ENCODE measurements at regions not wholly inside any gene's neighbourhood (a gene's known extent, or its start where the extent isn't known, plus 50 kb on each side); places are given as distances from the start of the nearest gene placed in this dataset.
A peak's percentile ranks its signal among the peaks of the same experiment; 100 is the strongest.

DNA sequence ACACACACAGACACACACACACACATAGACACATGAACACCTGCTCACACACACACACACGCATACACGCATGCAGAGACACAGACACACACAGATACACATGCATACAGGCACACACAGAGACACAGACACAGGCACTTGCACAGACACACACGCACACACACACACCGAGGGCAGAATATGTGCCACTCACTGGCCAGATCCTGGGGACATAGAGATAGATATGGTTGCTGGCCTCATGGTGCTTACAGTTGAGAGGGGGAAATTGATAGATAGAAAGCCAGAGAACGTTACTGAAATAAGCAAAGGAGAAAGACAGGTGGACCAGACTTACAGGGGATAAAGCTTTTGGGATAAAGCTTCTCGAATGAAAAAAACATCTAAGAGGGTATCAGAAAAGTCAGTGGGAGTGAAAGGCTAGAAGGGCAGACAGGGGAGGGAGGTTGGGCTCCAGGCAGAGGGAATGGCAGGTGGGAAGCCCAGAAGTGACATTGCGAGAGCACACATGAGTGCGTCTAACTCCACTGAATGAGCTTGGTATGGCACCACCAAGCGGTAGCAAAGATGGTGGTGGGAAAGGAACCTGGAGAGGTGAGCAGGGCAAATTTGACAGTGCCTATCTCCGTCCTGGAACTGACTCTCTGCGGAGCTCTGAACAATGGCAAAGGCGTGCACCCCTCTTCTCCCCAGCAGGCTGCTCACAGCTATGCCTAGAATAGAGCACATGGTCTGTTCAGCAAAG, 390.1 kb upstream of the TRIB2 start:
- no peak for DNase-seq

DNA sequence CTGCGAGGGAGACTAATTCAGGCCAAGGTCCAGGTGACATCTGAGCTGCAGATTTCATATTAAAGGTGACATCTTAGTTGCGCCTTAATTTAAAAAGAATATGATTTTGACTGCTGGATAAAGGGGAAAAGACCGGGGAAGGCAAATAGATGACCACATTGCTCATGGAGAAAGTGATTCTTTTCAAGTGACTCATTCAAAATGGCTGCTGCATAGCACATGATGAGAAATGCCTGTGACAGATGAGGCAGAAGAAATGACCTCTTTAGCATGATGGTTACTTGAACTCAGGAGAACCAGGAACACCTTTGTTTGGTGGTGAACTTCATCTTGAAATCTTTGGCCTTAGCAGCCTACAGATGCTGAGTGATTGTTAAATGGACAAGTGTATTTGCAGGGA, 385.8 kb upstream of the TRIB2 start:
- DNase-seq = no peak

DNA sequence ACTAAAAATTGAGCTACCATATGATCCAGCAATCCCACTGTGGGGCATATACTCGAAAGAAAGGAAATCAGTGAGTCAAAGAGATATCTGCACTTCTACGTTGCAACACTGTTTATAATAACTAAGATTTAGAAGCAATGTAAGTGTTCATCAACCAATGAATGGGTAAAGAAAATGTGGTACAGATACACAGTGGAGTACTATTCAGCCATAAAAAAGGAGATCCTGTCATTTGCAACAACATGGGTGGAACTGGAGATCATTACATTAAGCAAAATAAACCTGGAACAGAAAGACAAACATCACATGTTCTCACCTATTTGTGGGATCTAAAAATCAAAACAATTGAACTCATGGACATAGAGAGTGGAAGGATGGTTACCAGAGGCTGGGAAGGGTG, 385.0 kb upstream of the TRIB2 start:
- no peak for DNase-seq

DNA sequence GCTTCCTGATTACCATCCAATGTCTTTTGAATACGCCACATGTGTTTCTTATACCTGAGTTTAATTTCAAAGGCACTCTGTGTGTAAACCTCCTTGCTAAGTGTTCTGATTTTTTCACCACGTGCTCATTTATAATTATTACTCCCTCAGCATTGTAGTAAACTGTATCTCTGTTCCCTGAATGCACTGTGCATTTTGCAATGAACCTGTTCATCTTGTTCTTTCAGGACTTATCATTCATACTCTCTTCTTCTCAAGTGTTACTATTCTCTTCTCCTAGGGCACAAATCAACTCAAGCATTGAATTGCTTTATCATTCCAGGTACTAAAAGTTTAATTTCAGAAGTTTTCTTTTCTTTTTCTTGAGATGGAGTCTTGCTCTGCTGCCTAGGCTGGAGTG, 383.4 kb upstream of the TRIB2 start:
- no peak for DNase-seq

DNA sequence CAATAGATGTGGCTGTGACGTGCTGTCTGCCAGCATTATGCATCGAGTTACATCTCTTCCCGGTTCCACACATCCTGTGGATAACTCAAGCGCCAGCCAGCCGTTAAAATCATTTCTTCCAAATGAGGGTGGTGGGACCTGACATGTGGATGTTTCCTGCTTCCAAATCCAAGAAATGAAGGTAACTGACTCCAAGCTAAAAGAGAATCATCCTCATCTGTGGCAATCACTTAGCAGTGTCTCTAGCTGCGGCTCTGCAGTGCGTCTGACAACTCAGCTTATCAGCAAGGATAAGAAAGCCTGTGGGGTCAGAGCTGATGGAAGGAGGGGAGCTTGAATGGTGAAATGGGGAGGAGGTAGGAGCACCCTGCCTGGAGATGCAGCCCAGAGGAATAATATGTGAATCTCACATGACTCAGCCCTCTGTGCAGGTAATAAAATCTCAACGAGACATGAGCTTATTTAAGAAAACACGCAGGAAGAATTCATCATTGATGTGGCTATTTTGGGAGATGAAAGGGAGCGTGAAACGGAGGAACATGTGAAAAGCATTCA, 382.2 kb upstream of the TRIB2 start:
- no peak for DNase-seq

DNA sequence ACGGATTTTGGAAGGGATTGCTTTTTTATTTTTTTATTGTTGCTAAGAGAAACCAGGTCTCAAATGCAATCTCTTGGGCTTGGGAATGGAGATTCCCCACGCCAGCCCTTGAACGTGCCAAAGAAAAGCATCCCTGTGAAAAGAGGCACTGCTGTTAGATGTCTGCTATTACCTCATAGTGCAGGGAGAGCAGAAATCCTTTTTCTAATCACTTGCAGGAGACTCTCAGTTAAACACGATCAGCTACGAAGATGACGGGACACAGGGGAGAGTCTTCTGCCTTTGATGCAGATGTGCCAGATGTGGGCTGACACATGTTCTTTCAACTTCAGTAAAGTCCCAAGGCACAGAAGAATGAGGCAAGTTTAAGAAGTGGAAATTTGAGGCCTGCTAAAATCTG, 381.6 kb upstream of the TRIB2 start:
- no peak for DNase-seq

DNA sequence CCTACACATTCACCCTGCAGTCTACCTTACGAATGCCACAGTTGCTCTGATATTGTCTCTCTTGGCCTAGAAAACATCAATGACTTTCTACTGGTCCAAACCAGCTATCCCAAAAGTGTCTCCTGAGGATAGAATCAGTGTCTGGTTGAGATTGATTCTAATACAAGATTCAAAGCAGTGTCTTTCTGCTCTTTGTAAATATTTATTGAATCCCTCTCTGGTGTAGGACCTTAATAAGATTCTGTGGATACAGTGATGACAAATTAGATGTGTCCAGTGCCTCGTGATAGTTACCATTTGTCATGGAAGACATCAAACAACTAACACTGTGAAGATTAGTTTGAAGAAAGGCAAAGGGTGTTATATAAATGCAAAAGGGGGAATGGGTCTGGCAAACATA, 380.7 kb upstream of the TRIB2 start:
- no peak for DNase-seq

DNA sequence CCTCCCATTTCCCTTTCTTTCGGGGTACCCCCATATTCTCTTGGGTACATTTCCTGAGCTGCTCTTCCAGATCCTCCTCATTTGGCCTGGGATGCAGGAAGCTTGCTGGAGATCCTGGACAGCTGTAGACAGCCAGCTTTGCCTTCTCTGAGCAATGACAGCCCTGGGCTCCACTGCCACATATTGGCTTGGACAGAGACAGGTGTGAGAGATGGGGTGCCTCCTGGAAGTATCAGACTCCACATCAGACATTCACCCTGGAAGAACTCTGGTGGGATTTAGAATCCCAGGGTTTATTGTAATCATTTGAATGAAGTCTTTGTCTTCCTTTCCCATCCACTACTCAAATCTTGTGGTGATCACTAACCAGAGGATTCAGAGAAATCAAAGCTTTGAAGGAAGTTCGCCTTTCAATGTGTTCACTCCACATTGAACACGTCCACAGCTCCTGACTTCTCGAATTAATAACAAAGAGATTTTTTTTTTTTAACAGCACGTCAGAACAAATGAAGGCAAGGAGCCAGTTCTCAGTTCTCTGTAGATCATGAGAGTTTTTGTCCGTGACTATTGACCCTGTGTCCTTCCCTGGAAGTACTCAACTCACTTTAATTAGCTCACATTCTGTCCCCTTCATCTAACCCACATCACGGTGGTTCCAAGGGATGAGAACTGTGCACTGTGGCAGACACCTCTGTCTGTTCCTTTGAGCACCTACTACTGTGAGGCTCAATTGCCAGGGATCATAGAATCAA, 377.6 kb upstream of the TRIB2 start:
- no peak for DNase-seq

DNA sequence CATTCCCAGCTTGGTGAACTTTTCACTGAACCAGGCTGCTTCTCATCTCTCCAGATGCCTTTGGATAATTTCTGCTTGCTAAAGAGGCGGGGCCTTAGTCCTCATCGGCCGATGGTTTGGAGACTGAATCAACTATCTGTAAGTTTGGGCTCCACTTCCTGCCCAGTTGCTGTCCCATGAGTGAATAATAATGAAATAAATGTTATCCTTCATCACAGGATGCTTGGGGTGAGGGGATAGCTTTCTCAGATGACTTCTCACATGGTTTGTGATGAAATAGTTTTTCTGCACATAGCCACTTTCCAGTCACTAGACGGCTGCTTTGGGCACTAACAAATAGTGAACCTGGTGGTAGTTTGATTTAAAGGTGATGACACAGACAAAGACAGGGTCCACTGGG, 376.6 kb upstream of the TRIB2 start:
- DNase-seq = no peak

DNA sequence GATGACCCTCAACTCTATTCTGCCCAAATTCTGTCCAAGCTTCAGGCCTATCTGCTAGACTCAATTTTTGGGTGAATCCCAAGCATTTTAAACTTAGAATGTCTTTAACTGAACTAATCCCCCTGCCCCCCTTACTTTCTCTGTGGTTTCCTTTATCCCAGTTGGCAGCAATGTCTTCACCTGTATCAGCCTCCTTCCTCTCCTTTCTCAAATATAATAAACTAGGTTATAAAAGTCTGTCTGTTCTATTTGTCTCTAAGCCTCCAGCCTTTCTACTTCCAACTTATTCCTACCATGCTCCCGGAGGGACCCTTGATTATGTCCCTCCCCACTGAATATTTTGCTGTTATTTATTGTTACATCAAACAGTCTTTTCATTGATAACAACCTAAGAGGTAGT, 375.5 kb upstream of the TRIB2 start:
- no peak for DNase-seq

DNA sequence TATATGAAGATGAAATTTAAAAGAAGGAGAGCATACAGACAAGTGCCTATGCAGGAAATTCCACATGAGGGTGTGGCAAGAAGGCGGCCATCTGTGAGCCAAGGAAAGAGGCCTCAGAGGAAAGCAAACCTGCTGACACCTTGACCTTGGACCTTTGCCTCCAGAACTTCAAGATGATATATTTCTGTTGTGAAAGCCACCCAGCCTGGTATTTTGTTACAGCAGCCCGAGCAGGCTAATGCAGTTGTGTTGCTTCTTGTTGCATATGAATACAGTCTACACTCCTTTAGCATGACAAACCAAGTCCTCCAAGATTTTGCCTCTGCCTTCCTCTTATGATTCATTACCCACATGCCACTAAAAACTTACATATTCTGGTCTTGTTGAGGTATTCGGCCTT, 374.8 kb upstream of the TRIB2 start:
- no peak for DNase-seq

DNA sequence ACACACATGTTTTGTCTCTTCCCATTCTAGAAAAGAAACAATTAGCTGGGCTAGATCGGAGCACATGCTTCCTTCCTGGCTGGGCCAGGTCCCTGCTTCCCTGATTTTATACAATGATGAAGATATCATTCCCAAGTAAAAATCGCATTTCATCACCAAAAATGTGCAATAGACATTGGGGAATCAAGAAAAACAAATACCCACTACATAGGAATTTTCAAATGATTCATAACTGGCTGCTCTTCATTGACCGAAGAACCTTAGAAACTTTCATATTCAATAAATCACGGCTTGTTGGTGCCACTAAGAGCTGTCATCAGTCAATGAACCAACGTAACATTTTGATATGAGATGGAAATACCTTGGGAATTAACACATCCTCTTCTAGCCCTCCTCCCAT, 373.6 kb upstream of the TRIB2 start:
- no peak for DNase-seq

DNA sequence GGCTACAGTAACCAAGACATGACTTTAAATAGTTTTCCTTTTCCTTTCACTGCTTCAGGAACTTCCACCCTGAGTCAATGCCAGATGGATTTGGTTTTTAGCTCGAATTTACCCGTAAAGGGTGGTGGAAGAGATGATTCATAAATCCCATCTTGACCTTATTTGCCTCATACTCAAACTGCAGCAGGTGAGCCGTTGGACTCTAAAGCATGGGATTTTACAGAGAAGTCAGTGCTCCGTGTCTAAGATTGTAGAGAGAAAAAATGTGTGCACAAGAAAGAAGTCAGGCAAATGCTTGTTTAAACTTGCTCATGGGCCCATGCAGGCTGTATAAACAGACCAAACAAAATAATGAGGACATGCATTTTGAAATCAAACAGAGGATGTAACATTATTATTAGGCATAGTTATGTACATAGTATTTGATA, 369.7 kb upstream of the TRIB2 start:
- no peak for DNase-seq

DNA sequence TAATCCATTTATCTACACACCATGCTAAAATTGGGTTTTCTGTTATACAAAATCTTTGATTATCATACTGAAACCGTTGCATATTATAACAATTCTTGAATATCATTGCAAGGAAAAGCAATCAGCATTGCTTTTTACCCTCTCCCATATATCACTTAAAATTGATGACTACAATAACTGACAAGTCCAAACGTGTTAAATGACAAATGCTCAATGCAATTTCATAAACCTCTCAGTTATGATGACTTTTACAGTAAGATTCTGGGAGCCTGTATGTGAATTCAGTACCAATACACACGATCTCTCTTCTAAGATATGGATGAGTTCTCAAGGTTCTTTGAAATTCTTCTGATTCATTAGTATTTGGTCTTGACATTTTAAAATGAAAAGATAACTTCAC, 368.5 kb upstream of the TRIB2 start:
- no peak for DNase-seq

DNA sequence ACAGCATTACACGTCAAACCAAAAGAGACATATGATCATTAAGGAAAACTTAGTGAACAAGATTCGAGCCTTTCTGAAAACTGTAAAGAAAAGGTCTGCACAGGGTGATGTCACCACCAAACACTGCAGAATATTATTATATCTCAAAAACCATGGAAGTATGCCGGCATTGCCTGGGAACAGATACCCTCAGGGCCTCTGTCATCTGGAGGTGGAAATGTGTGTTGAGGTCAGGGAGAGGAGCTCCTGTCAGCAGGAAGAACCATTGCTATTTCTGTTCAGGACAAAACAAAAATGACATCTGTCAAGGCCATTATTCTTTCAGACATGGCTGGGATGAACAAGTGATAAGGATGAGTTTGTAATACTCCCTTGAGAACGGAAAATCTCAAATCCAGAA, 365.9 kb upstream of the TRIB2 start:
- no peak for DNase-seq

DNA sequence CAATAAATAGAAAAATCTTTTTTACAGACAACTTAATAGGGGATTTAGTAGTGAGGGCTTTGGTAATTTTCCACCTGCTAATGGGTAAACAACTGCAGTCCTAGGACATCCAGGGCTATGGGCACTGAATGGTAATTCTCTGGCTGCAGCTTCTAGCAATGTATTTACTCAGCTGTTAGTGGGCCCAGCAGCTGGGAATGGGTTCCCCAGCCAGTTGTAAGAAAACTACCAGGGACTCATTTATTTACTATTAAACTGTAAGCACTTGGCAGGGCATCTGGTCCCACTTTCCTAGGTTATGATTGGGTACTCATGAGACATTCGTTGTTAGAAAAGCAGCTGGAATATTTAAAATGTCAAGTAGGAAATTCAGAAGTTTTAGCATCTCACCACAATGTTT, 363.8 kb upstream of the TRIB2 start:
- no peak for DNase-seq

DNA sequence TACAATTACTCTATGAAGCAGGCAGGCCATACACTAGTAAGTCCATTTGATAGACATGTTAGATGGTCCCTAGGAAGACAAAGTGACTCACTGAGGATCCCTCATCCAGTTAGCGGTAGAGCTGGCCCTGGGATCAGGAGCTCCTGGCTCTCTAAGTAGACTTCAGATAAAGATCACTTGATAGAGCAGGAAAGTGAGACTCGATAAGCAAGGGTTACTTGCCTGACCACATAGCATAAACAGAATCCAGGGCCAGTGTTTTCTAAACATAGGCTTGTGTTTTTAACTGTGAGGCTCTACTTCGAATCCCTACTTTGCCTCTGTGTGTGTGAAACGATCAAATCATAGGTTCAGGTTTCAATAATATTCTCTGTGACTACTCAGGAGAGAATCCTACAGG, 355.2 kb upstream of the TRIB2 start:
- no peak for DNase-seq

DNA sequence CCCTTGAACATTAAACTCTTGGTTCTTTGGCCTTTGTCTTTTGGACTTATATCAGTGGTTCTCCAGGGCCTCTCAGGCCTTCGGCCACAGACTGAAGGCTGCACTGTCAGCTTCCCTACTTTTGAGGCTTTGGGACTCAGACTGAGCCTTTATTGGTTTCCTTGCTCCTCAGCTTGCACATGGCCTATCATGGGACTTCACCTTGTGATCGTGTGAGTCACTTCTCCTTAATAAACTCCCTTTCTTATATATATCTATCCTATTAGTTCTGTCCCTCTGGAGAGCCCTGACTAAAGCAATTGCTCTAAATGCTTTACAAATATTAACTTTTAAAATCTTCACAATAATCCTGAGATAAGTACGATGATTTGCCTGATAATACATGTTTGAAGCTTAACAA, 353.6 kb upstream of the TRIB2 start:
- DNase-seq = no peak

DNA sequence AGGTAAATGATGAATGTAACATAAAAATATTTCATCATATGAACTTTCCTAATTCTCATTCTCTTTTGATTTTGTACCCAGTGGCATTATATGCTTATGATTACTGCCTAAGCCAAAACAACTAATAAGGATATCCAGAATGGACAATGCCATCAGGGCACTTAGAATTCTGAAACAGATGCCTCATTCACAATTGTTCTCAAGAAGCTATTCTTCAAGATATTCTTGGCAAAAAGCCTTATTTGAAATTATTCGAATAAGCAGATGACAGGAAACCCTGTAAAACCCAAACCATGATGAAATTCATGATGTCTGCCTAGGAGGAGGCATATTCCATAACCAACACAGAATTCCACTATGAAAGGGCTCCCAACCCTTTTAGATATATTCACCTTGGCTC, 353.2 kb upstream of the TRIB2 start:
- no peak for DNase-seq

DNA sequence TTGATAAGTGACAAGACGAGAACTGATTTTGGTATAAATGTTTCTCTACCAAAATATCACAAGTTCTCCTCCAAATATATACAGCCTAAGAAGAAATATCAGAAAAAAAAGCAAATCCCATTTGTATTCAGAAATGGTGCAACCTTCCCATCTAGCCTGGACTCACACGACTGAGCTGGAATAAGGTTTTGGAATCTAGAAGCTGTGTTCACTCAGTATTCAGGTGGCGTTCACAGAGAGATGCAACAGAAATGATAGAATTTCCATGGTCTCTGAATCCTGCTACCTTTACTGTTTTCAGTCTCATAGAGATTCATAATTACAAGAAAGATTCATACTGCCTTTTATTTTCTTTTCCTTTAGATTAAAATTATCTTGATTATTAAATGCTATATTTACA, 347.2 kb upstream of the TRIB2 start:
- DNase-seq = no peak

DNA sequence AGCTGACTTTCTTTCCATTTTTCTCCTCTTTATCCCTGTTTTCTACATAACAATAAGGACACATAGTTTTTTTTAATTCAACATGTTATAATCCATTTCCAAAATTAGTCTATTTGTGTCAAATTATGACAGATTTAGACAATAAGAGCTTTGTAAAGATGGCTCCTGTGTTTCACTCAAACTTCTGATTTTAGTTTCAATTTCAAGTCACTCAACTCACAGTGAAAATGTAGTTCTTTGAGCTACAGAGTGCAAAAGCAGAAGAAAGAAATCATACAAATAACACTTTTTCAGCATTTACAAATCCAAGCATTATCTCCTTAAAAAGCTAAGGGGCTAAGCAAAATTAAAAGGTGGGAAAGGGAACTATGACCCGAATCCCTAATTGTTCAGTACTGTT, 340.7 kb upstream of the TRIB2 start:
- peak; percentile 45 for DNase-seq

DNA sequence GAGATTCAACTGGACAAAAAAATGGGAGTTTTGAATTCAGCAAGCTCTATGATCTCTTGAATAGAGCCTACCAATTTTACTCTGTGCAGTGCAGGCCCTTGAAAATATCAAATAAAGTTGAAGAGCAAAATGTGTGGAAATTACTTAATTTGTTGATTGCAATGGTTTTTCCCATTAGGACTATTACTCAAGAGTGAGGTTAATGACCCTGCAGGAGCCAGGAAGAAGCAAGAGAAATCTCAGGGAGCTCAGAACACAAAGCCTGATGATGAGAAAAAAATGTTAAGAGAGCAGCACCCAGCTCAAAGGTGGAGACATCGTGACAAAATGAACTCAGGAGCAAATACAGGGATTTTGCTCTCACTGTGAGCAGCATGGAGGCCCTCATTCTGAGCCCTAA, 337.6 kb upstream of the TRIB2 start:
- DNase-seq = no peak

DNA sequence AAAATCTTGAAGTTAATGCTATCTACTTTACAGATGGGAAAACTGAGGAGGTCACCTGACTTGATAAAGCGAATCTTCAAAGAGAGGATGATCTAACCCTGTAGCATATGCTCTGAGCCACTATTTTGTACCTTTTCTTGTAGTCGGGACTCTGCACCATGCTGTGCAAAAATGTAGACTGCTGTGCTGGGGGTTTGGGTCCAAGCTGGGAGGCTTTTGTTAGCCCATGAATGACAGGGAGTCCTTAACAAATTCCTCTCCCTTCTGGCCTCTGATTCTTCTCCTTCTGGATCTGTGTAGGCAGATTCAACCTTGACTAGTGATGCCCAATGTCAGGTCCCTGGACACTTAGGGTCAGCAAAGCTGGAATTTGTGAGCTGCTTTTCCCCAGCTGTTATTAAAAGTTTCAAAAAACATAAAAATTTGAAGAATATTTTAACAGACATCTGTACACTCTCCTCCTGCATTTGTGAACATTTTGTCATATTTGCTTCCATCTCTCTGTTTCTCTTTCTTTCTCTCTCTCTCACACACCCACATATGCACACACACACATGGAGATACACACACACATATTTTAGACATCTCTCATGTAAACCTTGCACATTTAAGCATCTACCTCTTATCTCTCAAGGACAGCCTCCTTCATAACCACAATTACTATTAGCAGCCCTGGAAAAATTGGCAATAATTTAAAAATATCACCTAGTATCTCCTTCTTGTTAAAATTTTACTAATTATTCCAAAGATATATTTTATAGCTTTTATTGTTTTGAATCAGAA, 335.0 kb upstream of the TRIB2 start:
- no peak for DNase-seq

DNA sequence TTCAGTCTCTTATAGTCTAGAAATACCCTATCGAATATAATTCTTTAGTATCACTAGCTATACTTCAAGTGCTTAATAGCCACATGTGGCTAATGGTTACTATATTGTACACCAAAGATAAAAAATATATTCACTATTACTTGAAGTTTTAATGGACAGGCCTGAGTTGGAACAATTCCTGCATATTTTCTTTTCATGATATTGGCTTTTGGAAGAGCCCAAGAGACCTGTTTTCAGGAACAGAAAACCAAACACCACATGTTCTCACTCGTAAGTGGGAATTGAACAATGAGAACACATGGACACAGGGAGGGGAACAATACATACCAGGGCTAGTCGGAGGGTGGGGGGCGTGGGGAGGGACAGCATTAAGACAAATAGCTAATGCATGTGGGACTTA, 334.4 kb upstream of the TRIB2 start:
- DNase-seq = no peak
